GM10266 (cell line): ENCODE measurements at regions not wholly inside any gene's neighbourhood (a gene's known extent, or its start where the extent isn't known, plus 50 kb on each side); places are given as distances from the start of the nearest gene placed in this dataset.
"Not testable (repeated sequence)": the region's sequence is repeated elsewhere in the genome, so short reads cannot be mapped to it uniquely, and the experiment has no call there.

ENCODE experiments used
- DNase-seq: peaks from one replicate; pipeline ENCODE4 v3.0.0; 2012; ENCODE audit errors: extremely low spot score
- CTCF ChIP-seq: IDR thresholded peaks from 2 replicates; pipeline ENCODE4 v1.5.1; 2012; ENCODE audit warnings: mild to moderate bottlenecking, low read depth; ENCODE audit not compliant: control insufficient read depth, insufficient read depth; ENCODE audit errors: missing control alignments

GRCh38 chr7:89687211-89687610 is 467.1 kb upstream of the STEAP1 start:
- no peak for DNase-seq
- TF ChIP-seq CTCF = no peak

- no peak for TF ChIP-seq CTCF
Measured at GRCh38 chr7:89695241-89695640, 459.0 kb upstream of the STEAP1 start.

GRCh38 chr7:89714131-89714530 is 440.1 kb upstream of the STEAP1 start:
- DNase-seq = no peak
- no peak for TF ChIP-seq CTCF

More at GRCh38 chr7:89695241-89695640, 459.0 kb upstream of the STEAP1 start:
- no peak for DNase-seq

- not testable (repeated sequence) for DNase-seq
Measured at GRCh38 chr7:89718941-89719340, 435.3 kb upstream of the STEAP1 start.

GRCh38 chr7:89728481-89728880 is 425.8 kb upstream of the STEAP1 start:
- TF ChIP-seq CTCF = no peak
- no peak for DNase-seq

GRCh38 chr7:89731751-89732445 is 422.4 kb upstream of the STEAP1 start:
- no peak for TF ChIP-seq CTCF
- DNase-seq = no peak

- no peak for DNase-seq
- TF ChIP-seq CTCF = no peak
Measured at GRCh38 chr7:89738549-89738948, 415.7 kb upstream of the STEAP1 start.

- DNase-seq = no peak
- no peak for TF ChIP-seq CTCF
Measured at GRCh38 chr7:89757910-89758309, 396.4 kb upstream of the STEAP1 start.
